SK-MEL-5 (cell line): ENCODE measurements at regions not wholly inside any gene's neighbourhood (a gene's known extent, or its start where the extent isn't known, plus 50 kb on each side); places are given as distances from the start of the nearest gene placed in this dataset.
"Not testable (repeated sequence)": the region's sequence is repeated elsewhere in the genome, so short reads cannot be mapped to it uniquely, and the experiment has no call there.

ENCODE experiments used
- DNase-seq: peaks from one replicate; pipeline ENCODE4 v3.0.0-alpha.2; 2016; ENCODE audit warnings: low read depth, low spot score
- in situ Hi-C: cut with HindIII; loops from 2 replicates; pipeline ENCODE4 v1.10.0; 2016; ENCODE audit warnings: low sequenced_read_pairs, high pct_unique_total_duplicates, low pct_unique_long_range_greater_than_20kb

DNA sequence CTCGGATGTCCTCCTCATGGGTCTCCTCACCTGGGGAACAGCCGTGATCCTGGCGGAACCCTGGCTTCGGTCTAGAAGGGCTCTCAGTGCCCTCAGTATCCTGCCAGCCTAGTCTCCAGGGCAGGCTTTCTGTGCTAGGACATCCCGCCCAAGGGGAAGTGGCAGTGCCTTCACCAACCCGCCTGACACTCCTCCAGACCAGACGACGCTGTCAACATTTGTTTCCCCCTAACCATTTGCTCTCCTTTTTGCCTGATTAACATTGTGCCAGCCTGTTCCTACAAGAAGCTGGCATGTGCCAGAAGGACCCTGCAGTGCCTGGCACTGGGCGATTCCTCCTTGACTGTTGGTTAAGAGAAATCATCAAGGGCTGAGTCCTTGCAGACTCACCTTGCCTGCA, 358.9 kb upstream of the IRX2 start:
- no peak for DNase-seq
- in situ Hi-C loops, result no loop called here

DNA sequence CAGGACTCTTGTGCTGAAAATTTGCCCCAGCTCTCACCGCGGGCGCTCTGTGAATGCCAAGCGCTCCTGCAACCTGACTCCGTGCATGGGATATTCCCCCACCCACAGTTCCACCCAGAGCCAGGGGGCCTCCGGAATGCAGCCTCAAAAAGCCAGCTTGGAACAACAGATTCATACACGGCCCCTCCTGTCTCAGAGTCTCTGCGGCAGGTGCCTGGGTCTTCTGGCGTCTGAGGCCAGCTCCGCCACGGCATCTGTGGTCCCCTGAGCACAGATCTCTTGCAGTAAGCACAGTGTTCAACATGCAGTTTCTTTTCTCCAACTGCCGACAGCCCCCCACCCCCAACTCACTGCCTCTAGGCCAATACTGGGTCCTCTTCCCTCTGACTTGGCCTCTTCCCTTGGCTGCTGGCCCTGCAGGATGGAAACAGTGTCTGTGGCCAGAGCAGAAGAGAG, 355.7 kb upstream of the IRX2 start:
- in situ Hi-C loops, result no loop called here
- DNase-seq, result no peak

DNA sequence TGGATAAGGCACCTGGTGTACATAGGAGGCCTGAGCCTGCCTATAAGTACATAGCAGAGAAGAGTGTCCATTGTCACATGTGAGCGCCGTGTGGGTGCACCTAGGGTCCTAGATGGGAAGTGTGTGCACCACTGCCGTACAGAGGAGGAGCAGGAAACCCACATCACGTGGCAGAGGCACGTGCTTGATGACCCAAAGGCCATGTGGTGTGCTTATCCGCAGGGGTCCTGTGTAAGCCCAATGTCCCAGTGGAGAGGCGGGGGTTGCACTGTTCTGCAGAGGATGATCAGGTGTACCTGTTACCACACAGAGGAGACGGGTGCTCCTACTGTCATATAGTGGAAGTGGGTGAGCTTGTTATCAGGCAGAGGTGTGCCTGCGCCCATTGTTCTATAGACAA, 354.1 kb upstream of the IRX2 start:
- DNase-seq, result no peak
- in situ Hi-C loops, result no loop called here

DNA sequence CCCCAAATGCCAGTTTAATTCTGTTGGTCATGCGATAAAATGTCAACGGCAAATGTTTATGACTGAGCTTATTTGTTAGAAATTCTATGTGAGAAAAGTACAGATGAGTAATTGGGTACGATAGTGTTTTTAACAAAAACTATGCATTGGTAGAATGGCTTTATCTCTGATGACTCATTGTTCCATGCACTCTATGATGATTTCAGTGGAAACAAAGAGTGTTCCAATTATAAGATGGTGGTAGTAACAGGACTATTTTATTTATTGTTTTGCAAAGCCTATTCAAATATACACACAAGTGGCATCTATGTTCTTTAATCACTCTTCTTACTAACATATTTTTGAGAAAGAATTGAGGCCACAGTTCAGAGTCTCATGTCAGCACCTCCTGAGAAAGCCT, 353.7 kb upstream of the IRX2 start:
- in situ Hi-C loops, result no loop called here
- DNase-seq, result no peak

DNA sequence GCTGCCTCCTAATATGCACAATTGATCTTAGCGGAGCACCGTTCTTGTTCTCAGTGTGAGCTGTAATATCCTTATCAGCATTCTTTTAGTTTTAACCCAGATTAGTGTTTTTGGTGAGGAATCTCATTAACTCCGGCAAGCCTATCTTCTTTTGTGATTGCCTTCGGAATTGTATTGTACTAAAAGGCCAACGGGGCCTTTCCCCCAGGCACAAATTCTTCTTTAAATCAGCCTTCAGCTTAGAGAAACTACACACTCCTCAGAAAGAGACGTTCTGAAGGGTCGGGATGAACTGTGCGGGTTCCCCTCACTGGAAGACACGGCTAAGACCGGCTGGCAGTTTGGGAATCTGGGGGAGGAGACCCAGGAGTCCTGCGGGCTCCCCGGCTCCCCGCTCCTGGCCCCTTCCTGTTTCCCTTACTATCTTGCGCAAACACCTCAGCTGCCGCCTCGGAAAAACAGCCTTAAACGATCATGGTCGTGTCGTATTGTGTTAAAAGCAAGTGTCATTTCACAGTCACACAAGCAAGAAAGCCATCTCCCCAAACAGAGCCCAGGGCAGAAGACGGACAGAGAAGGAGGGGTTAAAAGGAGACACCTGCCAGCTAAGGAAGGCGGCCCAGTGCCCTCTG, 353.1 kb upstream of the IRX2 start:
- in situ Hi-C loops, result no loop called here
- no peak for DNase-seq

DNA sequence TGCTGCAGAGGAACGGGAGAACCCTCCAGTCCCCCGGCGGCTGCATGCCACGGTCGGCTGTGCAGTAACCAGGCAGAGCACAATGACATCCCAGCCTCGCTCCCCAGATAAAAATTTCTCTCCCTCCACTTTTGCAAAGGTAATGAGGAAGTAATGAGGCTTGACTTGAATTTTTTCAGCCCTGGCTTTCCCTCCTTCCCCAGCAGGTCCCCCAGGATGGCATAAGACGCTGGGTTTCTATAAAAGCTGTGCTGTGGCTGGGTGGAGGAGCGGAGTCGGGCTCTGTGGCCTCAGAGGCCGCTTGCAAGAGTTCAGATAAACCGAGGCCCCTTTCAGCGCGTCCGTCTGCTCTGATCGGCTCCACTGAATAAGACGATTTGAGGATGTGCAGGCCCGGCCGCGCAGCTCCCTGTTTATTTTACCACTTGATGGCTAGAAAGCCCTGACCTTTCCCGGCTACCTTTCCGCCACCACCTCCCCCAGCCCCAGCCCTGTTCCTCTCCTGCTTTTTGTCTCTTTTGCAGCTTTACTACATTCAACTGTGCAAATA, 351.9 kb upstream of the IRX2 start:
- in situ Hi-C loops, result no loop called here
- no peak for DNase-seq

DNA sequence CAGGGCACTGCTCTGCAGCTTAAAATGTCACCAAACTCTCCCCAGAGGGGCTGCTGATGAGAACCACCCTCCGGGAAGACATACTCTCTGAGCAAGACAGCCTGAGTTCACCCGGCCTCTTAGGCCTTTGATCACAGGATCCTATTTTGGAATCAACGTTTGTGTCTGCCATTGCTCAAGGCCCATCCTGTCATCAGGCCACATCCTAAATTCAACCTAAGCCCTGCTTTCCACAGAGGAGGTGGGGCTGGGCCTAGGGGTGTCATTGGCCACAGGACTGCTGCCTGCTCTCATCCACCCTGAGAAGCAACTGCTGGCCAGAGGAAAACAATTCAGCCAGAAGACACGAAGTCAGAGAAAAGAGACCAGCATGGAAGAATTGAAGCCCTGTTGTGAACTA, 351.1 kb upstream of the IRX2 start:
- DNase-seq, result no peak
- in situ Hi-C loops, result no loop called here

DNA sequence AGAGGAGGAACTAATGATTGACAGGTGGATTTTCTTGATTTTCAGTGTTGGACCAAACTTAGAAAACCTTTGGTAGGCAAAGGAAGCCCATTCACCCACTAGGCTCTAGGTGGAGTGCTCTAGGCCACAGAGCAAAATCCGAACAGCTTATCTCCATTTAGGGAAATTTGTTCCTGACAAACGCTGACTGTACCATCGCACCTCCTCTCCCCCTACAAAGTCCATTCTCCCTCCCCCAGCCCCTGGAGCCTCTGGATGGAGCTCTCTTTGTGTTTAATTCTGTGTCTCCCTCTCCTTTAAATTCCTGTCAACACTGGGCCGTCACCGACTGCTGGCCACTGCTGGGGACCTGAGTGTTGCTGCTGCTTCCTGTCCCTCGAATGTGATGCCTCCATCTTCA, 350.1 kb upstream of the IRX2 start:
- DNase-seq, result no peak
- in situ Hi-C loops, result no loop called here

DNA sequence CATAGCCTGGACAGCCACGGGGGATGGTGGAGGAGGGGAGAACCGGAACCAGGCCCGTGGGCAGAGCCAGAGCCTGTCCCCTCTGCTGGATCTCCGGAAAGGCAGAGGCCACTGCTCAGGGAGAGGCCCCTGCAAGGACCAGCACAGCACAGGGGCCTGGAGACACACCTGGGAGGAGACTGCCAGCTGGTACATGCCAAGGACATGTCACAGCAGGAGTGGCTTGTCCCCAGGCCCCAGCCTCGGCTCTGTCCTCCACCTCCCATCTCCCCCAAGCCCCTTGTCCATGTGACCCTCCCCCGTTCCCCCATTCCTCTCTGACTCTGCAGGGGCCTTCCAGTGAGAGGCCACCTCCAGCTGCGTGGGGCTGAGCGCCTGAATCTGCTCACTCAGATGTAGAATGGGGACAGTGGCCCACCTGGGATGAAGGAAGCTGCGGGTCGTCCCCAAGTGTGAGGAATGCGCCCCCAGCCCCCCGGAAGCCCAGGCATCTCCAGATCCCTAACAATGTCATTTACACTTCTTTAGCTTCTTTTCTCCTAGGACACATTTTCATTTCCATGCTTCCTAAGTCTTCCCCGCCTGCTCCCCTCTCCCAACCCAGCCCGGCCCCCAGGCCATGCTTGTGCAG, 349.6 kb upstream of the IRX2 start:
- DNase-seq, result no peak
- in situ Hi-C loops, result no loop called here

DNA sequence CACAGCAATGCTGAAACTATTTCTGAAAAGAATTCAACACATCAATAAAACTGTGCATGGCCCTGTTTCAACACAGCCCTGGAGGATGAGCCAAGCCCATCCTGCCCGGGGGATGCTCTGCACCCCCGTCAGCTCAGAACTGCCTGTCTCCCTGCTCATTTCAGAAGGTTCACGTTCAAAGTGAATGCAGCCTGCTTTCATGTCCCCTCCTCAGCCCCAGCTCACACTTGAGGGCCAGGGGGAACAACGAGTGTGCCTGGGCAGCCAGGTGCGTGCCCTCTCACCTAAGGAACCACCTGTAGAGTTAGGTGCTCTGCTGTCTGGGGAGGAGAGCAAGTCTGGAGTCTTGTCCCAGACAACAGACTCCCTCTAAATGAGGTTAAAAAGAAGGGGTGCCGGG, 348.5 kb upstream of the IRX2 start:
- in situ Hi-C loops, result no loop called here
- DNase-seq, result no peak

DNA sequence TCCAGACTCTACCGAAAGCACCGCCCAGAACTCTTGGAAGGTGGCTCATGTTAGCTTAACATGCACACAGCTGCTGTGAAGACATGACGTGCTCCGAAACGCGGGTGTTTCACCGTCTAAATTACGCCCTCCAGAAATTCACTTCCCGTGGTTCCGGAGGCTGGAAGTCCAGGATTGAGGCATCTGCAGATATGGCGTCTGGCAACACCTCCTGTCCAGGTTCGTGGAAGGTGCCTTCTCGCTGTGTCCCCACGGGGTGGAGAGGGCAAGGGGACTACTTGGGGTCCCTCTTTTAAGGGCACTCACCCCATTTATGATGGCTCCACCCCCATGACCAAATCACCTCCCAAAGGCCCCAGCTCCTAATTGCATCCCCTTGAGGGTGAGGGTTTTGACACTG, 348.0 kb upstream of the IRX2 start:
- in situ Hi-C loops, result no loop called here
- DNase-seq, result no peak

DNA sequence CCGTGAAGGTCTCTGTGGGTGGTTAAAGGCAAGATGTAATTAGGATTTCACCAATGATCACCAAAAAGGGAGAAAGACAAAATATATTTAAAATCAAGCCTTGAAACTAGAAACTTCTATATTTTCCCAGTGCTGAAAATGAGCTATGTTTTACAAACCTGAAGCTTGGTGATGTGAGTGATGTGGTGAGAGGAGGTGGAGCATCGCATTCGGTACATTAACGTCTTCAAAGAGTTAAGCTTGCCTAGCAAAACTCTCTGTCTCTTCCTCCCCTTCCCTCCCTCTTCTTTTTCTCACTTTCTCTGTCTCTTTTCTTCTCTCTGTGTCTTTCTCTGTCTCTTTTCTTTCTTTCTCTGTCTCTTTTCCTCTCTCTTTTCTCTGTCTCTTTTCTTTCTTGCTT, 347.3 kb upstream of the IRX2 start:
- in situ Hi-C loops, result no loop called here
- no peak for DNase-seq

DNA sequence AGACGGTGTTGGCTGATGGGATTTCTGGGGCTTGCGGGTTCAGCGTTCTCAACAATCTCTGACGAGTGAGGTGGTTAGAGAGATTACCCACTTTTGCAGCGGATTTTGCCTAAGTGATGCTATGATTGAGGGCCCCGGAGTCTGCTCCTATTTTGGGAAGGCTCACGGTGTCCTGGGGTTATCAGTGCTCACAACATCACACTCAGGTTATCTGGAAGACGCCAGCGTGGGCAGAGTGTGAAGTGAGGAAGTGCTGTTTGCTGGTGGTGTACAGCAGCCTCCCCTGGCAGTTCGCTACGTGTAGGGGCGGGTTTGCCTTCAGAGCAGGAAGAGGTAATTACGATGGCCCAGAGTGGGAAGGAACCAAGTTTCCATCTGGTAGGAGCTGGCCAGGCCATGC, 341.2 kb upstream of the IRX2 start:
- DNase-seq, result no peak
- in situ Hi-C loops, result no loop called here

DNA sequence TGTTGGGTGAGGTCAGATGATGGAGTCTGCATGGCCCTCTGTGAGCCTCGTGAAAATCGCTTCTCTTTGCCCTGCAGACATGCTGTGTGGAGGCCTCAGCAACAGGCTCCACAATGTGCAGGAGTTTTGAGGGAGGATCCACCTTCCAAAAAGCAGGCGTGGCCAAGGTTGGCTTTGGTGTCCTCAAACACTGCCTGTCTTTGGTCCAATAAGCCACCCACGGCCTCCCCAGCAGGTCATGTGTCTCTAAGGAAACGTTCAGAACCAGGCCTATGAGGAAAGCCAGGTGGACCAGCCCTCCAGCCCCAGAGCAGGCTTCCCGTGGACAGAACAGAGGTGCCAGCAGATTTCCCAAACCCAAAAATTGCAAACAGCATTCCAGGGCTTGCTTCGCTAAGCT, 340.7 kb upstream of the IRX2 start:
- no peak for DNase-seq
- in situ Hi-C loops, result no loop called here

DNA sequence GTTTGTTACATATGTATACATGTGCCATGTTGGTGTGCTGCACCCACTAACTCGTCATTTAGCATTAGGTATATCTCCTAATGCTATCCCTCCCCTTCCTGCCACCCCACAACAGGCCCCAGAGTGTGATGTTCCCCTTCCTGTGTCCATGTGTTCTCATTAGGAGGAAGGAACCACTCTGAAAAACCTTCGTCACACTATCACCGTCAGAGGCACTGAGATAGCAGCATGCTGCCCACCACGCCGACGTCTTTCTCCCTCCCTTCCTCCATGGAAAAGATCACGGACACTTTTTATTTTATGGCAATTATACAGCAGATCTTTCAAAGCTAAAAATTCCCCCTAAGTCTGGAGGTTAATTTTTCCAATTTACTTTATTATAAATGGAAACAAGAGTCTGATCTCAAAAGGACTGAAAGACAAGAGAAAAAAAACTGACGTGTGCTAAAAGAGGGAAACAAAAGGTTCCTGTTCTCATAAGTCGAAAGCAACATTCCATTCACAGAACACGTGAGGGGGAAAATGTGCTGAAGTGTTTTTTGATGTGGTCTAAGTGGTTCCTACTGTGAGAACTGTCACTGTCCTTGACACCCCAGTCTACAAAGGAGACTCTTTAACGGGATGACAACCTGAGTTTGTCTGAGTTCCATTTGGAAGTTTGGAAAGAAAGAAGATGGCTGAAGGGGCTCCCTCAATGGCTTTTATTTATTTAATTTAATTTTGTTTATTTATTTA, 339.7 kb upstream of the IRX2 start:
- peak; percentile 35 for DNase-seq
- in situ Hi-C loops, result no loop called here

DNA sequence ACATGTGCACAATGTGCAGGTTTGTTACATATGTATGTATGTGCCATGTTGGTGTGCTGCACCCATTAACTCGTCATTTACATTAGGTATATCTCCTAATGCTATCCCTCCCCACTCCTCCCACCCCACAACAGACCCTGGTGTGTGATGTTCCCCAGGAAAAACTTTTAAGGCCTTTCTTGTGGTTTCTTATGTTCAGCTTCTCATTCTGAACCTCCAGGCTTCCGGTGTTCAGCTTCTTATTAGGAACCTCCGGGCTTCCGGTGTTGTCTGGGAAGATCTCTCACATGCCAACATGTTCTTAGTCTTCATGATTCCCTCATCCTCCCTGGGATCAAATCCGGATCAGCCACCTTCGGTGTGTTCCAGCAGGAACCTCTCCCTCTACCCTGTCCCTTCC, 338.8 kb upstream of the IRX2 start:
- in situ Hi-C loops, DNase-seq: not testable (repeated sequence)

DNA sequence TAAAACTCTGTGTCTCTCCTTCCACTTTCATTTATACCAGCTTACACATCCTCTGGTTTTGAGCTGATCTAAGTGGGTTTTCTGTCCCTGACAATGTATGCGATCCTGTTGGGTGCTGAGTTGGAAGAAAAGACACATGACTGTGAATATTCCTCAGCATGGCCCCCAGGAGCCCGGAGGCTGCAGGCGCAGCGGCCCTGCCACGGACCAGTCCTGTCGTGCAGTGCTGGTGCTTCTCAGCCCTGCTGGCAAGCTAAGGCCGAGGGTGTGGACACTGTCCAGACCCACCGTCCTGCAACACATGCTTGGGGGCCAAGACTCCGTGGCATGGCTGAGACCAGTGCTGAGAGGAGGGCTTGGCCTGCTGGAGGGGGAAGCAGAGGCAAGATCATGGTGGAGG, 328.9 kb upstream of the IRX2 start:
- in situ Hi-C loops, result no loop called here
- DNase-seq, result no peak

DNA sequence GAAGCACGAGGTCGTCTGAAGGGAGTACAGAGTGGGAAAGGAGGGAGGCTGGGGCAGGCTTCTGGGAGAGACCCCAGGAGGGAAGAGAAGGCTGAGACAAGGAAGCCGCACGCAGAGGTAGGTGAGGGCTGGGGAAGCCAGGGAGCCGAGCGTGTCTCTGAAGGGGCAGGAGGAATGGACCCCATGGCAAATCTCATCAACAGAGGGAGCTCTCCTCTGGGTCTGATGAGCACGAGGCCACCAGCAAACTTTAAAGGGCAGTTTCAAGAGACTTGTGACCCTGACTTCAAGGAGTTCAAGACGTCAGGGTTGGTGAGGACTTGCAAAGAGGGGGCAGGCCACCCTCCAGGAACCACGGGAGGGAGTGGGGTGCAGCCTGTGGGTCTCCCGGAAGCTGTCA, 326.2 kb upstream of the IRX2 start:
- DNase-seq, result no peak
- in situ Hi-C loops, result no loop called here

DNA sequence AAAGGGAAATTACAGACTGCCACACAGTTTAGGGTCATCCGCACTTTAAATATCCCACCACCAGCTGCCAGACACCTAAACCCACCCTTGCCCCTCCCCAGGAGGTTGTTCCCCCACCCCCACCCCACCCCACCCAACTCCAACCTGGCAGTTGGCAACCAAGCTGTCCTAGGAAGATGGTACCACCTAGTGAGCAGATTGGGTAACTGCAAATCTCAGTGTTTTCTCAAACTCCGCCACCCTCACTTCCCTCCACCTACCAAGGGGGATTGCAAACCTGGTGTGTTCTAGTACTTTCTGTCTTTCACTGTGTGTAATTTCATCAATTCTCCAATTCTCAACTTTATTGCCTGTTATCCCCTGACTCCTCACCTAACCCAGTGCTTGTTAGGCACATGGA, 323.8 kb upstream of the IRX2 start:
- in situ Hi-C loops, result no loop called here

More for the DNA sequence above, 323.8 kb upstream of the IRX2 start:
- DNase-seq, result no peak
